ENCODE measurements at regions not wholly inside any gene's neighbourhood (a gene's known extent, or its start where the extent isn't known, plus 50 kb on each side); places are given as distances from the start of the nearest gene placed in this dataset.

GRCh38 chr14:71180397-71180796 lies 273.1 kb downstream of the PCNX1 start:
- TF ChIP-seq, protein P1, sequence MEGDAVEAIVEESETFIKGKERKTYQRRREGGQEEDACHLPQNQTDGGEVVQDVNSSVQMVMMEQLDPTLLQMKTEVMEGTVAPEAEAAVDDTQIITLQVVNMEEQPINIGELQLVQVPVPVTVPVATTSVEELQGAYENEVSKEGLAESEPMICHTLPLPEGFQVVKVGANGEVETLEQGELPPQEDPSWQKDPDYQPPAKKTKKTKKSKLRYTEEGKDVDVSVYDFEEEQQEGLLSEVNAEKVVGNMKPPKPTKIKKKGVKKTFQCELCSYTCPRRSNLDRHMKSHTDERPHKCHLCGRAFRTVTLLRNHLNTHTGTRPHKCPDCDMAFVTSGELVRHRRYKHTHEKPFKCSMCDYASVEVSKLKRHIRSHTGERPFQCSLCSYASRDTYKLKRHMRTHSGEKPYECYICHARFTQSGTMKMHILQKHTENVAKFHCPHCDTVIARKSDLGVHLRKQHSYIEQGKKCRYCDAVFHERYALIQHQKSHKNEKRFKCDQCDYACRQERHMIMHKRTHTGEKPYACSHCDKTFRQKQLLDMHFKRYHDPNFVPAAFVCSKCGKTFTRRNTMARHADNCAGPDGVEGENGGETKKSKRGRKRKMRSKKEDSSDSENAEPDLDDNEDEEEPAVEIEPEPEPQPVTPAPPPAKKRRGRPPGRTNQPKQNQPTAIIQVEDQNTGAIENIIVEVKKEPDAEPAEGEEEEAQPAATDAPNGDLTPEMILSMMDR (conservative IDR thresholded peaks at IDR 0.05) = no peak
- TF ChIP-seq EZH2 (IDR thresholded peaks at IDR 0.05; ENCODE audit: low read depth) = no peak

Data from PC-9 (cell line).